ENCODE measurements at regions not wholly inside any gene's neighbourhood (a gene's known extent, or its start where the extent isn't known, plus 50 kb on each side); places are given as distances from the start of the nearest gene placed in this dataset.

- Histone ChIP-seq H3K36me3 (ENCODE audit: control insufficient read depth in 2 of 2, insufficient read depth in 2 of 2, low read length in 1 of 2) (no peaks in the 10 kb centered on the region), H3K4me2 (ENCODE audit: control insufficient read depth, insufficient read depth) (no peak overlapping the region), H3K79me2 (ENCODE audit: control insufficient read depth, insufficient read depth, low read length) (no peaks in the 10 kb centered on the region), H4K20me1 (ENCODE audit: control insufficient read depth, insufficient read depth) (no peaks in the 10 kb centered on the region), H2AFZ (ENCODE audit: control insufficient read depth, low read depth, low read length) (no peak overlapping the region), H3K9me3 (replicated peaks; ENCODE audit: control insufficient read depth, insufficient read depth, low read length) (no peaks in the 10 kb centered on the region), H3K27ac (ENCODE audit: control insufficient read depth, insufficient read depth) (no peak overlapping the region), H3K9ac (ENCODE audit: control insufficient read depth, insufficient read depth, low read length) (no peak overlapping the region), H3K4me1 (ENCODE audit: control insufficient read depth, insufficient read depth, low read length) (no peaks in the 10 kb centered on the region), H3K27me3 (replicated peaks in 1 of 2; ENCODE audit: control insufficient read depth in 2 of 2, insufficient read depth in 2 of 2, low read length in 1 of 2) (no peaks in the 10 kb centered on the region), H3K4me3 (no peak overlapping the region)
- in situ Hi-C loops (cut with MboI) (no loop called here), intact Hi-C loops (cut with micrococcal nuclease; ENCODE audit: unreplicated experiment) (no loop called here)
- TF ChIP-seq SIX5 (IDR thresholded peaks at IDR 0.05; ENCODE audit: low read depth, low read length, severe bottlenecking) (no peak), SMAD5 (IDR thresholded peaks at IDR 0.05; ENCODE audit: low read depth) (no peak), RBBP5 (conservative IDR thresholded peaks at IDR 0.05) (no peak), NRF1 (conservative IDR thresholded peaks at IDR 0.05; ENCODE audit: low read depth, low read length) (no peak), SKIL (IDR thresholded peaks at IDR 0.05; ENCODE audit: low read depth, poor library complexity, severe bottlenecking) (no peak), FOXK2 (IDR thresholded peaks at IDR 0.05) (no peak), USF2 (IDR thresholded peaks at IDR 0.05; ENCODE audit: borderline replicate concordance, low read depth, low read length) (no peak), LARP7 (IDR thresholded peaks at IDR 0.05) (no peak), CHD1 (IDR thresholded peaks at IDR 0.05; ENCODE audit: low read depth, low read length) (no peak), NFIC (IDR thresholded peaks at IDR 0.05; ENCODE audit: low read depth, low read length) (no peak), RAD51 (IDR thresholded peaks at IDR 0.05) (no peak), CEBPB (IDR thresholded peaks at IDR 0.05; ENCODE audit: borderline replicate concordance in 1 of 2, low read depth in 2 of 2, low read length in 2 of 2) (no peak), ZNF622 (IDR thresholded peaks at IDR 0.05) (no peak), DPF2 (IDR thresholded peaks at IDR 0.05) (no peak), ZBED1 (IDR thresholded peaks at IDR 0.05; ENCODE audit: borderline replicate concordance) (no peak), STAT1 (conservative IDR thresholded peaks at IDR 0.05) (no peak)
- no peak for ATAC-seq
- ChIA-PET SMC1A (ENCODE audit: uncharacterized antibody, unreplicated experiment) (no interaction called here), RAD21 (ENCODE audit: unreplicated experiment) (no interaction called here), CTCF (no interaction called here), POLR2A (no interaction called here)
- no peak for DNase-seq (ENCODE audit: low read depth, low spot score)
- BruUV-seq (replicated peaks), result no TSS peak
- 3% methylated on average over 4 of the region's 4 CpGs for WGBS (ENCODE audit: insufficient coverage, insufficient replicate concordance, low lambda C conversion rate, missing lambda C conversion rate)
- FAIRE-seq, result no peak
Measured at GRCh38 chr11:38384568-38384967, 1786.5 kb upstream of the RAG2 start.

Data from GM12878 (cell line).